ENCODE measurements at regions not wholly inside any gene's neighbourhood (a gene's known extent, or its start where the extent isn't known, plus 50 kb on each side); places are given as distances from the start of the nearest gene placed in this dataset.

- Histone ChIP-seq H3K36me3 (no peaks in the 10 kb centered on the region), H3K27me3 (peaks cover 0 to 24% of the 10 kb centered on the region in 2 donors), H3K9me3 (no peaks in the 10 kb centered on the region), H3K4me1 (no peaks in the 10 kb centered on the region), H3K27ac (no peak overlapping the region), H3K4me3 (no peak overlapping the region)
- DNase-seq: peak in 1 of 2 donors; percentile 17
- intact Hi-C loops (cut with DNase I; ENCODE audit: low total_unique reads): no loop called here
- no peak for TF ChIP-seq CTCF (IDR thresholded peaks at IDR 0.05)
These were observed 228.6 kb upstream of the RTL1 start for GRCh38 chr14:101132051-101132571.

GRCh38 chr14:101132588-101132987 lies 229.1 kb upstream of the RTL1 start:
- no peak for TF ChIP-seq CTCF (IDR thresholded peaks at IDR 0.05)
- H3K27me3 ChIP-seq: peaks cover 0 to 24% of the 10 kb centered on the region in 2 donors
- no peak overlapping the region for H3K27ac ChIP-seq
- H3K36me3 ChIP-seq: no peaks in the 10 kb centered on the region
- intact Hi-C loops (cut with DNase I; ENCODE audit: low total_unique reads): no loop called here
- DNase-seq: peak in 1 of 2 donors; percentile 7
- H3K9me3 ChIP-seq: no peaks in the 10 kb centered on the region
- no peaks in the 10 kb centered on the region for H3K4me1 ChIP-seq
- no peak overlapping the region for H3K4me3 ChIP-seq

GRCh38 chr14:101133068-101133467 lies 229.5 kb upstream of the RTL1 start:
- H3K4me1 ChIP-seq: no peaks in the 10 kb centered on the region

GRCh38 chr14:101134161-101134631 lies 230.7 kb upstream of the RTL1 start:
- no peak for DNase-seq
- no peak overlapping the region for H3K4me3 ChIP-seq
- no peak overlapping the region for H3K27ac ChIP-seq
- peaks cover 0 to 12% of the 10 kb centered on the region in 2 donors for H3K27me3 ChIP-seq
- TF ChIP-seq CTCF (IDR thresholded peaks at IDR 0.05): no peak
- H3K36me3 ChIP-seq: no peaks in the 10 kb centered on the region
- intact Hi-C loops (cut with DNase I; ENCODE audit: low total_unique reads): no loop called here
- no peaks in the 10 kb centered on the region for H3K4me1 ChIP-seq
- H3K9me3 ChIP-seq: no peaks in the 10 kb centered on the region

More at GRCh38 chr14:101133068-101133467, 229.5 kb upstream of the RTL1 start:
- peaks cover 0 to 22% of the 10 kb centered on the region in 2 donors for H3K27me3 ChIP-seq
- no peak overlapping the region for H3K4me3 ChIP-seq
- no peak for DNase-seq
- intact Hi-C loops (cut with DNase I; ENCODE audit: low total_unique reads): no loop called here
- no peaks in the 10 kb centered on the region for H3K36me3 ChIP-seq
- no peak overlapping the region for H3K27ac ChIP-seq
- no peak for TF ChIP-seq CTCF (IDR thresholded peaks at IDR 0.05)
- no peaks in the 10 kb centered on the region for H3K9me3 ChIP-seq

- H3K27me3 ChIP-seq: peaks cover 0 to 12% of the 10 kb centered on the region in 2 donors
- H3K4me1 ChIP-seq: no peaks in the 10 kb centered on the region
- intact Hi-C loops (cut with DNase I; ENCODE audit: low total_unique reads): no loop called here
- H3K9me3 ChIP-seq: no peaks in the 10 kb centered on the region
- H3K4me3 ChIP-seq: no peak overlapping the region
- DNase-seq: no peak
- TF ChIP-seq CTCF (IDR thresholded peaks at IDR 0.05): no peak
- H3K27ac ChIP-seq: no peak overlapping the region
- no peaks in the 10 kb centered on the region for H3K36me3 ChIP-seq
These were observed 231.4 kb upstream of the RTL1 start for GRCh38 chr14:101134851-101135433.

Measured in tibial artery (tissue), 4 donors.